Astrocyte (in vitro differentiated cells and primary cell): ENCODE measurements at regions not wholly inside any gene's neighbourhood (a gene's known extent, or its start where the extent isn't known, plus 50 kb on each side); places are given as distances from the start of the nearest gene placed in this dataset.

Source experiments
- DNase-seq: peaks from one replicate; pipeline ENCODE4 v3.0.0-alpha.2; 2010; ENCODE audit warnings: low read depth
- FAIRE-seq: peaks from 2 replicates; lab custom pipeline; 2011; peaks lifted over from hg19 to GRCh38; lab: Jason Lieb, UNC
- H2AFZ ChIP-seq: 2 replicates; pipeline ENCODE4 v1.6.0; 2012; ENCODE audit warnings: low read depth, low read length, inconsistent platforms
- H3K27ac ChIP-seq: 2 replicates; pipeline ENCODE4 v1.5.1; 2011; ENCODE audit warnings: low read depth, low read length, inconsistent platforms
- H3K27me3 ChIP-seq: 2 replicates; pipeline ENCODE4 v1.6.0; 2011; ENCODE audit warnings: low read length, inconsistent platforms; ENCODE audit not compliant: insufficient read depth
- H3K36me3 ChIP-seq: 2 replicates; pipeline ENCODE4 v1.5.1; 2011; ENCODE audit warnings: low read length, inconsistent platforms; ENCODE audit not compliant: insufficient read depth
- H3K4me1 ChIP-seq: 2 replicates; pipeline ENCODE4 v1.5.1; 2011; ENCODE audit warnings: low read length, inconsistent platforms; ENCODE audit not compliant: insufficient read depth
- H3K4me2 ChIP-seq: 2 replicates; pipeline ENCODE4 v1.6.0; 2012; ENCODE audit warnings: low read length, inconsistent platforms
- H3K4me3 ChIP-seq: 2 replicates; pipeline ENCODE4 v1.5.1; 2011; ENCODE audit warnings: low read depth, mild to moderate bottlenecking, low read length, inconsistent platforms; ENCODE audit not compliant: insufficient read depth
- H3K79me2 ChIP-seq: 2 replicates; pipeline ENCODE4 v1.6.0; 2012; ENCODE audit warnings: mild to moderate bottlenecking, low read length, inconsistent platforms; ENCODE audit not compliant: insufficient read depth
- H3K9ac ChIP-seq: 2 replicates; pipeline ENCODE4 v1.6.0; 2012; ENCODE audit warnings: mild to moderate bottlenecking, low read length, inconsistent platforms
- H3K9me3 ChIP-seq: 2 replicates; pipeline ENCODE4 v1.5.1; 2012; ENCODE audit warnings: low read depth, mild to moderate bottlenecking, low read length, inconsistent platforms; ENCODE audit not compliant: insufficient read depth
- H4K20me1 ChIP-seq: 2 replicates; pipeline ENCODE4 v1.6.0; 2012; ENCODE audit warnings: low read length, inconsistent platforms; ENCODE audit not compliant: insufficient read depth
- H3K27ac Mint-ChIP-seq: one replicate; pipeline ENCODE4 v1.8.0; 2021; ENCODE audit warnings: mild to moderate bottlenecking, mixed read lengths; ENCODE audit not compliant: unreplicated experiment
- H3K27me3 Mint-ChIP-seq: one replicate; pipeline ENCODE4 v1.8.0; 2021; ENCODE audit warnings: low read depth, mixed read lengths; ENCODE audit not compliant: unreplicated experiment
- H3K36me3 Mint-ChIP-seq: one replicate; pipeline ENCODE4 v1.8.0; 2021; ENCODE audit warnings: low read depth, mixed read lengths; ENCODE audit not compliant: unreplicated experiment
- H3K4me1 Mint-ChIP-seq: one replicate; pipeline ENCODE4 v1.8.0; 2021; ENCODE audit warnings: low read depth, mixed read lengths; ENCODE audit not compliant: unreplicated experiment
- H3K4me3 Mint-ChIP-seq: one replicate; pipeline ENCODE4 v1.8.0; 2021; ENCODE audit warnings: mild to moderate bottlenecking, moderate library complexity, mixed read lengths; ENCODE audit not compliant: unreplicated experiment
- H3K9me3 Mint-ChIP-seq: one replicate; pipeline ENCODE4 v1.8.0; 2021; ENCODE audit warnings: mild to moderate bottlenecking, mixed read lengths; ENCODE audit not compliant: unreplicated experiment
- CTCF ChIP-seq: IDR thresholded peaks from 2 replicates; pipeline ENCODE4 v1.5.1; 2011; ENCODE audit warnings: low read depth, mild to moderate bottlenecking, inconsistent platforms, low read length, moderate library complexity; ENCODE audit not compliant: insufficient read depth
- EZH2 ChIP-seq: IDR thresholded peaks from 2 replicates; pipeline ENCODE4 v1.6.1; 2012; ENCODE audit warnings: mild to moderate bottlenecking, low read length, inconsistent platforms; ENCODE audit not compliant: insufficient read depth

- FAIRE-seq (no peak), DNase-seq (peak; percentile 73)
- TF ChIP-seq EZH2 (no peak), CTCF (no peak)
- H3K79me2 ChIP-seq = no peaks in the 10 kb centered on the region
- Mint-ChIP-seq H3K27me3 (no peaks in the 10 kb centered on the region), H3K27ac (no peak overlapping the region), H3K36me3 (no peaks in the 10 kb centered on the region), H3K4me1 (no peaks in the 10 kb centered on the region), H3K4me3 (no peak overlapping the region), H3K9me3 (no peaks in the 10 kb centered on the region)
- no peaks in the 10 kb centered on the region for H4K20me1 ChIP-seq
- no peaks in the 10 kb centered on the region for H3K36me3 ChIP-seq
- no peaks in the 10 kb centered on the region for H3K4me1 ChIP-seq
- no peaks in the 10 kb centered on the region for H3K27me3 ChIP-seq
- no peak overlapping the region for H3K27ac ChIP-seq
- no peak overlapping the region for H3K9ac ChIP-seq
- no peak overlapping the region for H3K4me3 ChIP-seq
- no peak overlapping the region for H3K4me2 ChIP-seq
- H2AFZ ChIP-seq = no peak overlapping the region
- no peaks in the 10 kb centered on the region for H3K9me3 ChIP-seq
These were observed 97.5 kb upstream of the PRSS58 start for GRCh38 chr7:142355328-142355727.

- Mint-ChIP-seq H3K4me3 (no peak overlapping the region), H3K36me3 (no peaks in the 10 kb centered on the region), H3K27me3 (peaks cover 2% of the 10 kb centered on the region), H3K27ac (no peak overlapping the region), H3K9me3 (peaks cover 2% of the 10 kb centered on the region), H3K4me1 (no peaks in the 10 kb centered on the region)
- Histone ChIP-seq H3K36me3 (no peaks in the 10 kb centered on the region), H3K4me2 (no peak overlapping the region), H4K20me1 (no peaks in the 10 kb centered on the region), H2AFZ (no peak overlapping the region), H3K9ac (no peak overlapping the region), H3K9me3 (no peaks in the 10 kb centered on the region), H3K79me2 (no peaks in the 10 kb centered on the region), H3K4me3 (no peak overlapping the region), H3K27ac (no peak overlapping the region), H3K27me3 (no peaks in the 10 kb centered on the region), H3K4me1 (no peaks in the 10 kb centered on the region)
- DNase-seq (no peak), FAIRE-seq (no peak)
- TF ChIP-seq EZH2 (no peak), CTCF (no peak)
These were observed 95.5 kb upstream of the PRSS58 start for GRCh38 chr7:142353147-142354060.

- no peak overlapping the region for H3K4me3 ChIP-seq
- H3K4me3 Mint-ChIP-seq = no peak overlapping the region
- H3K9ac ChIP-seq = no peak overlapping the region
- H3K4me2 ChIP-seq = no peak overlapping the region
- DNase-seq (no peak), FAIRE-seq (no peak)
- H3K27me3 Mint-ChIP-seq = peaks cover 2% of the 10 kb centered on the region
- H2AFZ ChIP-seq = no peak overlapping the region
- H4K20me1 ChIP-seq = no peaks in the 10 kb centered on the region
- no peaks in the 10 kb centered on the region for H3K4me1 ChIP-seq
- H3K36me3 ChIP-seq = no peaks in the 10 kb centered on the region
- no peaks in the 10 kb centered on the region for H3K79me2 ChIP-seq
- no peak overlapping the region for H3K27ac Mint-ChIP-seq
- no peaks in the 10 kb centered on the region for H3K9me3 ChIP-seq
- no peaks in the 10 kb centered on the region for H3K4me1 Mint-ChIP-seq
- no peak overlapping the region for H3K27ac ChIP-seq
- peaks cover 2% of the 10 kb centered on the region for H3K9me3 Mint-ChIP-seq
- no peaks in the 10 kb centered on the region for H3K27me3 ChIP-seq
- H3K36me3 Mint-ChIP-seq = no peaks in the 10 kb centered on the region
- no peak for TF ChIP-seq CTCF
- TF ChIP-seq EZH2 = no peak
These were observed 94.7 kb upstream of the PRSS58 start for GRCh38 chr7:142352543-142352942.
